GM12878 (cell line): ENCODE measurements at regions not wholly inside any gene's neighbourhood (a gene's known extent, or its start where the extent isn't known, plus 50 kb on each side); places are given as distances from the start of the nearest gene placed in this dataset.

Experiments
- ATAC-seq: fragments of 200-7000 bp; cut with Tn5 transposase; 3 replicates; pipeline ENCODE4 v1.9.1; 2020; ENCODE audit warnings: mild to moderate bottlenecking, moderate library complexity
- BruUV-seq: library from RNA; stranded (reverse); fragments of 400-500 nt; replicated peaks from 2 replicates; lab custom pipeline; 2021; lab: Mats Ljungman, UMichigan
- CTCF ChIA-PET: fragments of 300-600 bp; sonication (Branson Sonifier 250); formaldehyde crosslinking; extraction: SDS; loops from one replicate; lab custom pipeline; 2021; ENCODE audit warnings: inconsistent platforms; lab: Yijun Ruan, JAX
- POLR2A ChIA-PET: fragments of 350-600 bp; formaldehyde crosslinking; extraction: SDS; loops from one replicate; lab custom pipeline; 2021; ENCODE audit warnings: inconsistent platforms; lab: Charles Lee
- RAD21 ChIA-PET: fragments of 300-600 bp; sonication (Branson Sonifier 250); formaldehyde crosslinking; loops from one replicate; lab custom pipeline; 2023; ENCODE audit warnings: antibody characterized with exemption; ENCODE audit not compliant: unreplicated experiment; lab: Charles Lee
- SMC1A ChIA-PET: fragments of 300-600 bp; sonication (Branson Sonifier 250); formaldehyde crosslinking; loops from one replicate; lab custom pipeline; 2023; ENCODE audit not compliant: unreplicated experiment, uncharacterized antibody; lab: Charles Lee
- DNase-seq: peaks from one replicate; pipeline ENCODE4 v3.0.0-alpha.2; 2011; ENCODE audit warnings: low read depth, low spot score
- FAIRE-seq: peaks from 3 replicates; lab custom pipeline; 2011; peaks lifted over from hg19 to GRCh38; lab: Jason Lieb, UNC
- H2AFZ ChIP-seq: 2 replicates; pipeline ENCODE4 v1.6.0; 2011; ENCODE audit warnings: low read depth, low read length, control low read depth; ENCODE audit not compliant: control insufficient read depth
- H3K27ac ChIP-seq: 2 replicates; pipeline ENCODE4 v1.5.1; 2011; ENCODE audit warnings: control low read depth; ENCODE audit not compliant: control insufficient read depth, insufficient read depth
- H3K27me3 ChIP-seq, 2 experiments: replicated peaks in 1 of 2; 2 replicates each; pipeline versions ENCODE4 v1.6.0 to v1.6.1; 2011; ENCODE audit warnings: low read length in 1 of 2; ENCODE audit not compliant: control insufficient read depth in 2 of 2, insufficient read depth in 2 of 2
- H3K36me3 ChIP-seq, 2 experiments: 2 replicates each; pipeline ENCODE4 v1.5.1; 2011; ENCODE audit warnings: low read length in 1 of 2; ENCODE audit not compliant: control insufficient read depth in 2 of 2, insufficient read depth in 2 of 2
- H3K4me1 ChIP-seq: 2 replicates; pipeline ENCODE4 v1.6.1; 2011; ENCODE audit warnings: mild to moderate bottlenecking, low read length, moderate library complexity, mixed read lengths; ENCODE audit not compliant: control insufficient read depth, insufficient read depth
- H3K4me2 ChIP-seq: 2 replicates; pipeline ENCODE4 v1.6.0; 2011; ENCODE audit warnings: control low read depth; ENCODE audit not compliant: control insufficient read depth, insufficient read depth
- H3K4me3 ChIP-seq: fragments of 200-600 bp; sonication (generic); 2 replicates; pipeline ENCODE4 v1.5.1; 2016
- H3K79me2 ChIP-seq: 2 replicates; pipeline ENCODE4 v1.6.0; 2011; ENCODE audit warnings: low read length; ENCODE audit not compliant: control insufficient read depth, insufficient read depth
- H3K9ac ChIP-seq: 2 replicates; pipeline ENCODE4 v1.8.0; 2011; ENCODE audit warnings: low read length, control low read depth, mixed read lengths; ENCODE audit not compliant: control insufficient read depth, insufficient read depth
- H3K9me3 ChIP-seq: replicated peaks from 3 replicates; pipeline ENCODE4 v1.5.1; 2011; ENCODE audit warnings: mild to moderate bottlenecking, low read length; ENCODE audit not compliant: control insufficient read depth, insufficient read depth
- H4K20me1 ChIP-seq: 2 replicates; pipeline ENCODE4 v1.6.0; 2011; ENCODE audit not compliant: control insufficient read depth, insufficient read depth
- ELK1 ChIP-seq: IDR thresholded peaks from 2 replicates; pipeline ENCODE4 v1.6.1; 2012; ENCODE audit warnings: low read depth, low read length, improper control_type of control experiment
- IRF4 ChIP-seq: IDR thresholded peaks from 2 replicates; pipeline ENCODE4 v1.6.1; 2011; ENCODE audit warnings: low read depth, low read length
- MLLT1 ChIP-seq: fragments of 450-650 bp; IDR thresholded peaks from 2 replicates; pipeline ENCODE4 v1.6.1; 2016; ENCODE audit warnings: mild to moderate bottlenecking
- MYC ChIP-seq: IDR thresholded peaks from 2 replicates; pipeline ENCODE4 v1.6.1; 2011; ENCODE audit warnings: mild to moderate bottlenecking, low read length, moderate library complexity, inconsistent platforms; ENCODE audit not compliant: insufficient read depth, insufficient replicate concordance, insufficient read length, severe bottlenecking
- POLR2AphosphoS2 ChIP-seq: IDR thresholded peaks from 2 replicates; pipeline ENCODE4 v1.6.1; 2011; ENCODE audit warnings: low read depth, mild to moderate bottlenecking, low read length, improper control_type of control experiment, moderate library complexity
- POLR2AphosphoS5 ChIP-seq: IDR thresholded peaks from 2 replicates; pipeline ENCODE4 v1.6.1; 2011; ENCODE audit warnings: mild to moderate bottlenecking, low read length, inconsistent platforms
- SPI1 ChIP-seq: IDR thresholded peaks from 2 replicates; pipeline ENCODE4 v1.6.1; 2011; ENCODE audit warnings: low read depth, mild to moderate bottlenecking, low read length, moderate library complexity, borderline replicate concordance; ENCODE audit not compliant: insufficient read depth
- SREBF2 ChIP-seq: IDR thresholded peaks from 2 replicates; pipeline ENCODE4 v1.6.1; 2012; ENCODE audit warnings: mild to moderate bottlenecking, low read length
- TARDBP ChIP-seq: IDR thresholded peaks from 2 replicates; pipeline ENCODE4 v1.6.1; 2016; ENCODE audit warnings: borderline replicate concordance
- WRNIP1 ChIP-seq: IDR thresholded peaks from 2 replicates; pipeline ENCODE4 v1.6.1; 2011; ENCODE audit warnings: low read depth, low read length, improper control_type of control experiment, borderline replicate concordance
- WGBS: methylation state at CpG from one replicate; pipeline ENCODE4 v1.1.6; 2016; ENCODE audit warnings: low lambda C conversion rate; ENCODE audit not compliant: insufficient replicate concordance, insufficient coverage; ENCODE audit errors: missing lambda C conversion rate; 5-methylcytosine and 5-hydroxymethylcytosine counted together
- in situ Hi-C: fragments of 300-500 bp; cut with MboI; formaldehyde crosslinking; loops from 9 replicates; pipeline ENCODE4 v1.14.3; 2018; ENCODE audit warnings: mixed read lengths
- intact Hi-C: fragments of 100-400 bp; cut with micrococcal nuclease; formaldehyde crosslinking; loops from one replicate; pipeline ENCODE4 v1.14.2; 2022; ENCODE audit not compliant: unreplicated experiment

GRCh38 chr20:50400705-50401586 is 109.2 kb upstream of the PTPN1 start:
- ChIA-PET CTCF (interaction anchor here (0.7 kb wide), 1 partner anchor 59 kb away, joined by 3 read pairs; no protein-coding TSS in a partner anchor), POLR2A (no interaction called here), SMC1A (interaction anchor here (1.0 kb wide), 1 partner anchor 56 kb away, joined by 5 read pairs; no protein-coding TSS in a partner anchor), RAD21 (no interaction called here)
- Histone ChIP-seq H3K79me2 (no peaks in the 10 kb centered on the region), H3K36me3 (no peaks in the 10 kb centered on the region), H3K4me2 (no peak overlapping the region), H3K9ac (no peak overlapping the region), H2AFZ (no peak overlapping the region), H3K4me3 (no peak overlapping the region), H3K9me3 (no peaks in the 10 kb centered on the region), H3K4me1 (no peaks in the 10 kb centered on the region), H3K27ac (no peak overlapping the region), H3K27me3 (no peaks in the 10 kb centered on the region; a peak in 2 of 4 replicates), H4K20me1 (no peaks in the 10 kb centered on the region)
- intact Hi-C loops (no loop called here), in situ Hi-C loops (no loop called here)
- DNase-seq (no peak), FAIRE-seq (no peak), ATAC-seq (no peak)
- TF ChIP-seq WRNIP1 (no peak), POLR2AphosphoS5 (no peak), POLR2AphosphoS2 (no peak), SPI1 (no peak), TARDBP (no peak), SREBF2 (no peak), MYC (no peak), MLLT1 (no peak), ELK1 (no peak), IRF4 (no peak)
- no TSS peak for BruUV-seq
- 71% methylated on average over 17 of the region's 17 CpGs for WGBS
